ENCODE measurements at regions not wholly inside any gene's neighbourhood (a gene's known extent, or its start where the extent isn't known, plus 50 kb on each side); places are given as distances from the start of the nearest gene placed in this dataset.

DNA sequence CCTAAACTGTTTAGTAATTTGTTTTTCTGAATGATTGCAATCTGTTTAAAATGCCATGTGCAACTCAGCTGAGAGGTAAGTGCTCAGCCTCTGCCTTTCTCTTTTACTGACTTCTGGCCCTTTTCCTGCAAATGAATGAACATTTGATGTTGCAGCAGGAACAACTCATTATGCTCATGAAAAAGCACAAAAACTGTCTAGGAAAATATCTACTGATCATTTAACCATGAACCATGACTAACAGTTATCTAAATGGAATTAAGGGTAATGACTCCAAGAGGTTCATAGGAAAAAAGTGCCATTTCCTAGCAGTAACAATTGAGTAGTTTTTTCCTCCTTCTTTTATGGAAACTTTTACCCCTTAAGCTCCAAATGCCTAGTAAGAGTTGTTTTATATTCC is 70.6 kb upstream of the ANKH start:
- Histone ChIP-seq H3K79me2 (no peaks in the 10 kb centered on the region), H3K9me3 (ENCODE audit: control insufficient read depth, low read length) (no peaks in the 10 kb centered on the region), H3K27me3 (ENCODE audit: control insufficient read depth, insufficient read depth, low read length) (no peaks in the 10 kb centered on the region), H3K27ac (no peak overlapping the region), H3K4me3 (ENCODE audit: low read depth, low read length) (no peak overlapping the region), H3K4me1 (peaks cover 3% of the 10 kb centered on the region), H2AFZ (no peak overlapping the region), H3K4me2 (ENCODE audit: low read length) (no peak overlapping the region), H3K36me3 (ENCODE audit: control insufficient read depth, insufficient read depth, low read length) (no peaks in the 10 kb centered on the region), H3K9ac (no peak overlapping the region)
- TF ChIP-seq, protein P1, sequence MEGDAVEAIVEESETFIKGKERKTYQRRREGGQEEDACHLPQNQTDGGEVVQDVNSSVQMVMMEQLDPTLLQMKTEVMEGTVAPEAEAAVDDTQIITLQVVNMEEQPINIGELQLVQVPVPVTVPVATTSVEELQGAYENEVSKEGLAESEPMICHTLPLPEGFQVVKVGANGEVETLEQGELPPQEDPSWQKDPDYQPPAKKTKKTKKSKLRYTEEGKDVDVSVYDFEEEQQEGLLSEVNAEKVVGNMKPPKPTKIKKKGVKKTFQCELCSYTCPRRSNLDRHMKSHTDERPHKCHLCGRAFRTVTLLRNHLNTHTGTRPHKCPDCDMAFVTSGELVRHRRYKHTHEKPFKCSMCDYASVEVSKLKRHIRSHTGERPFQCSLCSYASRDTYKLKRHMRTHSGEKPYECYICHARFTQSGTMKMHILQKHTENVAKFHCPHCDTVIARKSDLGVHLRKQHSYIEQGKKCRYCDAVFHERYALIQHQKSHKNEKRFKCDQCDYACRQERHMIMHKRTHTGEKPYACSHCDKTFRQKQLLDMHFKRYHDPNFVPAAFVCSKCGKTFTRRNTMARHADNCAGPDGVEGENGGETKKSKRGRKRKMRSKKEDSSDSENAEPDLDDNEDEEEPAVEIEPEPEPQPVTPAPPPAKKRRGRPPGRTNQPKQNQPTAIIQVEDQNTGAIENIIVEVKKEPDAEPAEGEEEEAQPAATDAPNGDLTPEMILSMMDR (IDR thresholded peaks at IDR 0.05): no peak

DNA sequence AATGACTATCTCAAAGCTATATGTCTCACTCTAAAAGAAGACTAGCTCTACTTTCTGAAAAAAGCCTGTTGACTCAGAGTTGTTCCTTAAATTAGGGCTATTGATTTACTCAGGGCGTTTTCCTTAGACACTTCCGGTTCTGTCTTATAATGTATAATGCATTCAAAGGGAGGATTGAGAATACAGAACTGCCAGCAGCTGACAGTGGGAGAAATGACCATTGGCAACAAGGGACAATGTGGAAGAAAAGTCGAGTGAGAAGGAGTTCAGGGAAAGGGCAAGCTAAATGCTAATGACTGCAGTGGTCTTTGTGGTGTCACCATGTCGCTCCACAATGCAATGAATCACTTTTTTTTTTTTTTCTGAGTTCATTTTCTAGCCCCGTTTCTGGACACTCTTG is 65.7 kb upstream of the ANKH start:
- Histone ChIP-seq H3K27ac (no peak overlapping the region), H3K4me1 (no peaks in the 10 kb centered on the region), H3K4me3 (ENCODE audit: low read depth, low read length) (no peak overlapping the region), H3K9me3 (ENCODE audit: control insufficient read depth, low read length) (no peaks in the 10 kb centered on the region), H3K36me3 (ENCODE audit: control insufficient read depth, insufficient read depth, low read length) (no peaks in the 10 kb centered on the region), H3K27me3 (ENCODE audit: control insufficient read depth, insufficient read depth, low read length) (no peaks in the 10 kb centered on the region), H3K4me2 (ENCODE audit: low read length) (no peak overlapping the region), H2AFZ (no peak overlapping the region), H3K79me2 (no peaks in the 10 kb centered on the region), H3K9ac (no peak overlapping the region)
- TF ChIP-seq, protein P1 (IDR thresholded peaks at IDR 0.05): no peak

DNA sequence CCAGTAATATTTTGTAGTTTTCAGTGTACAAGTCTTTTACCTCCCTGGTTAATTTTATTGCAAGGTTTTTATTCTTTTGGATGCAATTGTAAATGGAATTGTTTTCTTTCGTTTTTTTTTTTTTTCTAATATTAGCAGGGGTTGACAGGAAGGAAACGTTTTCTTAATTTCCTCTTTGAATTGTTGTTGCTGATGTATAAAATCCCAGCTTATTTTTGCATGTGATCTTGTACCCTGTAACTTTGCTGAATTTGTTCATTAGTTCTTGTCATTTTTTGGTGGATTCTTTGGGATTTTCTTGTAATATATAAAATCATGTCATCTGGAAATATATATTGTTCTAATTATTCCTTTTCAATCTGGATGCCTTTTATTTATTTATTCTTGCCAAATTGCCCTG is 65.0 kb upstream of the ANKH start:
- no peak overlapping the region for H2AFZ ChIP-seq
- no peaks in the 10 kb centered on the region for H3K79me2 ChIP-seq
- no peaks in the 10 kb centered on the region for H3K36me3 ChIP-seq (ENCODE audit: control insufficient read depth, insufficient read depth, low read length)
- no peak overlapping the region for H3K4me2 ChIP-seq (ENCODE audit: low read length)
- no peaks in the 10 kb centered on the region for H3K9me3 ChIP-seq (ENCODE audit: control insufficient read depth, low read length)
- H3K27ac ChIP-seq: no peak overlapping the region
- no peak overlapping the region for H3K4me3 ChIP-seq (ENCODE audit: low read depth, low read length)
- no peak overlapping the region for H3K9ac ChIP-seq
- no peaks in the 10 kb centered on the region for H3K4me1 ChIP-seq
- H3K27me3 ChIP-seq (ENCODE audit: control insufficient read depth, insufficient read depth, low read length): no peaks in the 10 kb centered on the region
- TF ChIP-seq, protein P1 (IDR thresholded peaks at IDR 0.05): no peak

DNA sequence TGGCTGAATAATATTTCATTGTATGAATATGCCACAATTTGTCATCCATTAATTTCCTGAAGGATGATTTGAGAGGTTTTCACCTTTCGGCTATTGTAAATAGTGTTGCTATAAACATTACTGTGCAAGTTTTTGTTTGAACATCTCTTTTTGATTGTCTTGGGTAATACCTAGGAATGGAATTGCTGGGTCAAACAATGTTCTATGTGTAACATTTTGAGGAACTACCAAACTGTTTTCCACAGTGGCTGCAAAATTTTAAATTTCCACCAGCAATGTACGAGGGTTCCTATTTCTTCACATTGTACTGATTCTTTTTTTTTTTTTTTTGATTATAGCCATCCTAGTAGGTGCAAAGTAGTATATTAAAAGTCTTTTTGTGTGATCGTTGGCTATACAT is 63.8 kb upstream of the ANKH start:
- H3K27ac ChIP-seq: no peak overlapping the region
- TF ChIP-seq, protein P1 (IDR thresholded peaks at IDR 0.05): no peak

DNA sequence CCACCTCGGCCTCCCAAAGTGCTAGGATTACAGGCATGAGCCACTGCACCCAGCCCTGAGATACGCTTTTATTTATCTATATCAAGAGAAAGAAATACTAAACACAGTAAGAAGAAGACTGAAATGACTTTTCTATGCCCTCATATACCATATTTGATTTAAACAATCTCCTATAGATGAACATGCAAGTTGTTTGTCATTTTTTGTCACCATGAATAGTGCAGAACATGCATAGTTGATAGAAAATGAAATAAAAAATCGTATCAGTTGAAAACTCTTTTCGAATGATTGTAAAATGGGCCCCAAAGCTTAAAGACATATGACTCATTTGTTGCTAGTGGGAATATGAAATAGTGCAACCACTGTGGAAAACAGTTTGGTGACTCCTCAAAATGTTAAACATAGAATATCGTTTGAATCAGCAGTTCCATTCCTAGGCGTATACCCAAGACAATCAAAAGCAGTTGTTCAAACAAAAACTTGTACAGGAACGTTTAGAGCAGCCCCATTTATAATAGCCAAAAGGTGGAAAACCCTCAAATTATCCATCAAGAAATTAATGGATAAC is 61.4 kb upstream of the ANKH start:
- Histone ChIP-seq H3K36me3 (ENCODE audit: control insufficient read depth, insufficient read depth, low read length) (no peaks in the 10 kb centered on the region), H3K9me3 (ENCODE audit: control insufficient read depth, low read length) (no peaks in the 10 kb centered on the region), H3K9ac (no peak overlapping the region), H3K4me2 (ENCODE audit: low read length) (no peak overlapping the region), H2AFZ (no peak overlapping the region), H3K4me3 (ENCODE audit: low read depth, low read length) (no peak overlapping the region), H3K27ac (no peak overlapping the region), H3K27me3 (ENCODE audit: control insufficient read depth, insufficient read depth, low read length) (no peaks in the 10 kb centered on the region), H3K4me1 (no peaks in the 10 kb centered on the region), H3K79me2 (no peaks in the 10 kb centered on the region)
- TF ChIP-seq, protein P1 (IDR thresholded peaks at IDR 0.05): no peak

More for the DNA sequence above, 63.8 kb upstream of the ANKH start:
- no peak overlapping the region for H3K4me3 ChIP-seq (ENCODE audit: low read depth, low read length)
- H3K36me3 ChIP-seq (ENCODE audit: control insufficient read depth, insufficient read depth, low read length): no peaks in the 10 kb centered on the region
- H3K4me1 ChIP-seq: no peaks in the 10 kb centered on the region
- H2AFZ ChIP-seq: no peak overlapping the region
- no peaks in the 10 kb centered on the region for H3K27me3 ChIP-seq (ENCODE audit: control insufficient read depth, insufficient read depth, low read length)
- no peaks in the 10 kb centered on the region for H3K79me2 ChIP-seq
- no peak overlapping the region for H3K9ac ChIP-seq
- no peak overlapping the region for H3K4me2 ChIP-seq (ENCODE audit: low read length)
- no peaks in the 10 kb centered on the region for H3K9me3 ChIP-seq (ENCODE audit: control insufficient read depth, low read length)
